Mesendoderm (in vitro differentiated cells): ENCODE measurements at regions not wholly inside any gene's neighbourhood (a gene's known extent, or its start where the extent isn't known, plus 50 kb on each side); places are given as distances from the start of the nearest gene placed in this dataset.
"Not testable (repeated sequence)": the region's sequence is repeated elsewhere in the genome, so short reads cannot be mapped to it uniquely, and the experiment has no call there.

Experiments used
- DNase-seq: peaks from one replicate; pipeline ENCODE4 v3.0.0; 2013
- H2AK5ac ChIP-seq: 2 replicates; pipeline ENCODE4 v1.6.1; 2013; ENCODE audit warnings: low read length, inconsistent platforms
- H2BK120ac ChIP-seq: 2 replicates; pipeline ENCODE4 v1.6.1; 2013; ENCODE audit warnings: low read depth, mild to moderate bottlenecking, low read length, moderate library complexity, mixed read lengths
- H2BK15ac ChIP-seq: replicated peaks from 2 replicates; pipeline ENCODE4 v1.6.1; 2013; ENCODE audit warnings: low read depth, mild to moderate bottlenecking, moderate library complexity
- H2BK5ac ChIP-seq: 2 replicates; pipeline ENCODE4 v1.6.1; 2013; ENCODE audit warnings: low read length, inconsistent platforms
- H3K18ac ChIP-seq: 2 replicates; pipeline ENCODE4 v1.6.1; 2013; ENCODE audit warnings: mild to moderate bottlenecking, low read length, mixed read lengths
- H3K23ac ChIP-seq: one replicate; pipeline ENCODE4 v1.6.1; 2013; ENCODE audit warnings: low read length
- H3K27ac ChIP-seq: 2 replicates; pipeline ENCODE4 v1.5.1; 2013; ENCODE audit warnings: low read depth, mild to moderate bottlenecking, inconsistent platforms, low read length, moderate library complexity
- H3K27me3 ChIP-seq: 2 replicates; pipeline ENCODE4 v1.6.1; 2013; ENCODE audit warnings: low read length, control low read depth, mild to moderate bottlenecking, inconsistent platforms; ENCODE audit not compliant: insufficient read depth, poor library complexity
- H3K36me3 ChIP-seq: 2 replicates; pipeline ENCODE4 v1.6.1; 2013; ENCODE audit warnings: low read length, inconsistent platforms; ENCODE audit not compliant: control insufficient read depth, insufficient read depth
- H3K4ac ChIP-seq: one replicate; pipeline ENCODE4 v1.6.1; 2013; ENCODE audit warnings: low read depth, mild to moderate bottlenecking, low read length, moderate library complexity
- H3K4me1 ChIP-seq: 2 replicates; pipeline ENCODE4 v1.6.1; 2013; ENCODE audit warnings: low read depth, low read length, inconsistent platforms; ENCODE audit not compliant: control insufficient read depth
- H3K4me2 ChIP-seq: 2 replicates; pipeline ENCODE4 v1.6.1; 2013; ENCODE audit warnings: low read length
- H3K4me3 ChIP-seq: 2 replicates; pipeline ENCODE4 v1.5.1; 2013; ENCODE audit warnings: mild to moderate bottlenecking, low read length
- H3K56ac ChIP-seq: one replicate; pipeline ENCODE4 v1.6.1; 2013; ENCODE audit warnings: low read length
- H3K79me1 ChIP-seq: 2 replicates; pipeline ENCODE4 v1.6.1; 2013; ENCODE audit warnings: low read length, inconsistent platforms
- H3K79me2 ChIP-seq: 2 replicates; pipeline ENCODE4 v1.6.1; 2013; ENCODE audit warnings: mild to moderate bottlenecking, low read length; ENCODE audit not compliant: control insufficient read depth, insufficient read depth
- H3K9ac ChIP-seq: 2 replicates; pipeline ENCODE4 v1.6.1; 2013; ENCODE audit warnings: low read length, inconsistent platforms
- H4K5ac ChIP-seq: one replicate; pipeline ENCODE4 v1.6.1; 2013; ENCODE audit warnings: low read length
- H4K8ac ChIP-seq: one replicate; pipeline ENCODE4 v1.6.1; 2013; ENCODE audit warnings: low read depth, mild to moderate bottlenecking, control low read depth, low read length, moderate library complexity
- whole genome bisulfite sequencing: extraction: QIAGEN DNeasy Blood & Tissue Kit; methylation state at CpG from one replicate; pipeline ENCODE4 v1.1.7; 2013; ENCODE audit warnings: low lambda C conversion rate, missing lambda C conversion rate; ENCODE audit not compliant: insufficient coverage; ENCODE audit errors: extremely low coverage; 5-methylcytosine and 5-hydroxymethylcytosine counted together

GRCh38 chrX:534804-535203, 95.8 kb upstream of the SHOX start:
- no peak overlapping the region for H2BK15ac ChIP-seq
- H2BK5ac ChIP-seq: no peak overlapping the region
- no peak overlapping the region for H3K23ac ChIP-seq
- no peak overlapping the region for H4K5ac ChIP-seq
- no peak overlapping the region for H2AK5ac ChIP-seq
- H3K79me1 ChIP-seq: no peaks in the 10 kb centered on the region
- no peak overlapping the region for H3K18ac ChIP-seq
- no peak overlapping the region for H3K27ac ChIP-seq
- H2BK120ac ChIP-seq: no peak overlapping the region
- no peak for DNase-seq
- no peak overlapping the region for H3K4me2 ChIP-seq
- H3K4me1 ChIP-seq: no peaks in the 10 kb centered on the region
- H3K4me3 ChIP-seq: no peak overlapping the region
- H4K8ac ChIP-seq: no peak overlapping the region
- no peaks in the 10 kb centered on the region for H3K27me3 ChIP-seq
- H3K56ac ChIP-seq: no peak overlapping the region
- no peaks in the 10 kb centered on the region for H3K36me3 ChIP-seq
- H3K9ac ChIP-seq: no peak overlapping the region
- H3K79me2 ChIP-seq: no peaks in the 10 kb centered on the region
- H3K4ac ChIP-seq: no peak overlapping the region

- WGBS: no CpG with 5 or more reads among the region's 19 CpGs
- no peak for DNase-seq
- H3K27me3 ChIP-seq: no peaks in the 10 kb centered on the region
These were observed 94.0 kb upstream of the SHOX start for GRCh38 chrX:536616-537015.

GRCh38 chrX:537151-537550, 93.4 kb upstream of the SHOX start:
- no peak overlapping the region for H4K8ac ChIP-seq
- H3K27ac ChIP-seq: no peak overlapping the region
- H2BK120ac ChIP-seq: no peak overlapping the region

More at GRCh38 chrX:536616-537015, 94.0 kb upstream of the SHOX start:
- Histone ChIP-seq H3K79me2 (no peaks in the 10 kb centered on the region), H4K8ac (no peak overlapping the region), H2AK5ac (no peak overlapping the region), H3K36me3 (no peaks in the 10 kb centered on the region), H3K4me3 (no peak overlapping the region), H4K5ac (no peak overlapping the region), H3K9ac (no peak overlapping the region), H3K56ac (no peak overlapping the region), H2BK15ac (no peak overlapping the region), H3K4ac (no peak overlapping the region), H3K23ac (no peak overlapping the region), H3K4me1 (no peaks in the 10 kb centered on the region), H2BK5ac (no peak overlapping the region), H3K27ac (no peak overlapping the region), H3K18ac (no peak overlapping the region), H2BK120ac (no peak overlapping the region), H3K4me2 (no peak overlapping the region), H3K79me1 (no peaks in the 10 kb centered on the region)

DNA sequence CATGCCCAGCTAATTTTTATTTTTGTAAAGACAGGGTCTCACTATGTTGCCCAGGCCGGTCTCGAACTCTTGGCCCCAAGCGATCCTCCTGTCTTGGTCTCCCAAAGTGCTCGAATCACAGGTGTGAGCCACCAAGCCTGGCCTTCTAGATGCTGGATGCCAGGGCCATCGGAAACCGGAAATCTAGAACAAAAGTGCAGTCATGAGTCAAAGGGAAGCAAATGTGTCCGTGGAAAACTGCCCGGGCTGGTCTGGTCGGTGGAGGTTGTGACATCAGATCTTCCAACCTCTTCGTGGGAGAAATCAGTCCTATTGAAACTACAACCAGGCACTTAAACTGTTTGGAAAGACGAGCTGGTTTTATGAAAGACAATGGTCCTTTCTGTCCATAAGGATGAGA, 92.3 kb upstream of the SHOX start:
- H2BK120ac ChIP-seq: no peak overlapping the region
- H2BK15ac ChIP-seq: no peak overlapping the region
- H4K8ac ChIP-seq: no peak overlapping the region
- H3K4me2 ChIP-seq: no peak overlapping the region
- H3K9ac ChIP-seq: no peak overlapping the region
- H3K4ac ChIP-seq: no peak overlapping the region
- no CpG with 5 or more reads among the region's 11 CpGs for WGBS
- no peak overlapping the region for H3K56ac ChIP-seq
- no peak overlapping the region for H3K27ac ChIP-seq
- no peaks in the 10 kb centered on the region for H3K36me3 ChIP-seq
- no peaks in the 10 kb centered on the region for H3K79me1 ChIP-seq
- no peak overlapping the region for H2BK5ac ChIP-seq
- H4K5ac ChIP-seq: no peak overlapping the region
- no peak overlapping the region for H3K18ac ChIP-seq
- no peak overlapping the region for H3K23ac ChIP-seq
- H3K4me3 ChIP-seq: no peak overlapping the region
- no peaks in the 10 kb centered on the region for H3K4me1 ChIP-seq
- no peaks in the 10 kb centered on the region for H3K79me2 ChIP-seq
- no peak overlapping the region for H2AK5ac ChIP-seq
- no peak for DNase-seq
- H3K27me3 ChIP-seq: no peaks in the 10 kb centered on the region

More at GRCh38 chrX:537151-537550, 93.4 kb upstream of the SHOX start:
- Histone ChIP-seq H4K5ac (no peak overlapping the region), H3K23ac (no peak overlapping the region), H3K79me1 (no peaks in the 10 kb centered on the region), H2BK15ac (no peak overlapping the region), H2AK5ac (no peak overlapping the region), H3K56ac (no peak overlapping the region), H3K79me2 (no peaks in the 10 kb centered on the region), H3K4me1 (no peaks in the 10 kb centered on the region), H3K9ac (no peak overlapping the region), H2BK5ac (no peak overlapping the region), H3K4ac (no peak overlapping the region), H3K4me3 (no peak overlapping the region), H3K27me3 (no peaks in the 10 kb centered on the region), H3K18ac (no peak overlapping the region), H3K4me2 (no peak overlapping the region), H3K36me3 (no peaks in the 10 kb centered on the region)
- no peak for DNase-seq
- WGBS: no CpG with 5 or more reads among the region's 18 CpGs

DNA sequence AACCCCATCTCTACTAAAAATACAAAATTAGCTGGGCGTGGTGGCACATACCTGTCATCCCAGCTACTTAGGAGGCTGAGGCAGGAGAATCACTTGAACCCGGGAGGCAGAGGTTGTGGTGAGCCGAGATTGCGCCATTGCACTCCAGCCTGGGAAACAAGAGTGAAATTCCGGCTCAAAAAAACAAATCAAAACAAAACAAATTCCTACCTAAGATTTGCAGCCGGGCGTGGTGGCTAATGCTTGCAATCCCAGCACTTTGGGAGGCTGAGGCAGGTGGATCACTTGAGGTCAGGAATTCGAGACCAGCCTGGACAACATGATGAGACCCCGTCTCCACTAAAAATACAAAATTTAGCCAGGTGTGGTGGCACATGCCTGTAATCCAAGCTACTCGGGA, 89.6 kb upstream of the SHOX start:
- not testable (repeated sequence) for H3K36me3 ChIP-seq, H2BK120ac ChIP-seq, H4K5ac ChIP-seq, H3K27ac ChIP-seq, H3K79me1 ChIP-seq, DNase-seq, H2BK15ac ChIP-seq, H3K79me2 ChIP-seq, H3K23ac ChIP-seq, H3K4ac ChIP-seq, H3K56ac ChIP-seq, H4K8ac ChIP-seq, H2BK5ac ChIP-seq, H3K4me2 ChIP-seq, H2AK5ac ChIP-seq, H3K4me3 ChIP-seq, H3K18ac ChIP-seq, H3K27me3 ChIP-seq, H3K4me1 ChIP-seq, H3K9ac ChIP-seq
- WGBS: no CpG with 5 or more reads among the region's 10 CpGs

DNA sequence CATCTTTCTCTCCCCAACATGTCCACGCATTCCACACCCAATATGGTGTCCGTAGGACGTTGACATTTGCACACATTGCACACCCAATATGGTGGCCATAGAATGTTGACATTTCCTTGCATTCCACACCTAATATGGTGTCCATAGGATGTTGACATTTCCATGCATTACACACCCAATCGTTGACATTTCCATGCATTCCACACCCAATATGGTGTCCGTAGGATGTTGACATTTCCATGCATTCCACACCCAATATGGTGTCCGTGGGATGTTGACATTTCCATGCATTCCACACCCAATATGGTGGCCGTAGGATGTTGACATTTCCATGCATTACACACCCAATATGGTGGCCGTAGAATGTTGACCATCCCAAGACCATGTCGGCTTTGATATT, 88.4 kb upstream of the SHOX start:
- Histone ChIP-seq H3K4me3 (no peak overlapping the region), H3K27me3 (no peaks in the 10 kb centered on the region)

More for the DNA sequence above, 88.4 kb upstream of the SHOX start:
- Histone ChIP-seq H3K4me2 (no peak overlapping the region), H3K56ac (no peak overlapping the region), H4K5ac (no peak overlapping the region), H4K8ac (no peak overlapping the region), H2BK5ac (no peak overlapping the region), H3K27ac (no peak overlapping the region), H3K79me2 (no peaks in the 10 kb centered on the region), H3K4me1 (no peaks in the 10 kb centered on the region), H2AK5ac (no peak overlapping the region), H3K18ac (no peak overlapping the region), H3K9ac (no peak overlapping the region), H3K23ac (no peak overlapping the region), H3K4ac (no peak overlapping the region), H3K79me1 (no peaks in the 10 kb centered on the region), H2BK15ac (no peak overlapping the region), H3K36me3 (no peaks in the 10 kb centered on the region), H2BK120ac (no peak overlapping the region)
- no peak for DNase-seq
- no CpG with 5 or more reads among the region's 9 CpGs for whole genome bisulfite sequencing
